ENCODE measurements at regions not wholly inside any gene's neighbourhood (a gene's known extent, or its start where the extent isn't known, plus 50 kb on each side); places are given as distances from the start of the nearest gene placed in this dataset.

GRCh38 chr2:234204480-234204879 lies 154.0 kb downstream of the SPP2 start:
- Histone ChIP-seq H3K4me3 (no peak overlapping the region), H3K27ac (no peak overlapping the region), H3K9ac (no peak overlapping the region), H3K36me3 (no peaks in the 10 kb centered on the region), H3K27me3 (no peaks in the 10 kb centered on the region), H3K4me1 (peaks cover 5 to 13% (median 11%) of the 10 kb centered on the region in 10 experiments; a peak in 12 of 20 replicates), H3K9me3 (replicated peaks in 1 of 11) (peaks cover 15 to 51% (median 34%) of the 10 kb centered on the region in 11 experiments; a peak in 20 of 22 replicates), H4K20me1 (no peaks in the 10 kb centered on the region), H3K4me2 (no peak overlapping the region)
- TF ChIP-seq Cebpa-rat (IDR thresholded peaks at IDR 0.05) = no peak

- H3K4me1 ChIP-seq = peaks cover 9 to 22% (median 14%) of the 10 kb centered on the region in 10 experiments; a peak in 15 of 20 replicates
- H3K9ac ChIP-seq = no peak overlapping the region
- no peak for TF ChIP-seq Cebpa-rat (IDR thresholded peaks at IDR 0.05)
- H3K27me3 ChIP-seq = no peaks in the 10 kb centered on the region
- H4K20me1 ChIP-seq = no peaks in the 10 kb centered on the region
- no peak overlapping the region for H3K4me3 ChIP-seq
- H3K27ac ChIP-seq = peak overlapping the region in 1 of 11 experiments; percentile 16; a peak in 1 of 22 replicates
- H3K36me3 ChIP-seq = no peaks in the 10 kb centered on the region
- H3K4me2 ChIP-seq = peak overlapping the region in 9 of 11 experiments; percentile 8 to 67 (median 23); a peak in 12 of 22 replicates
- peaks cover 13 to 50% (median 33%) of the 10 kb centered on the region in 11 experiments; a peak in 20 of 22 replicates for H3K9me3 ChIP-seq (replicated peaks in 1 of 11)
Measured at GRCh38 chr2:234203135-234203984, 152.9 kb downstream of the SPP2 start.

GRCh38 chr2:234202601-234203000 lies 152.1 kb downstream of the SPP2 start:
- no peak overlapping the region for H3K27ac ChIP-seq
- no peak for TF ChIP-seq Cebpa-rat (IDR thresholded peaks at IDR 0.05)
- H3K9me3 ChIP-seq (replicated peaks in 1 of 11) = peaks cover 10 to 51% (median 33%) of the 10 kb centered on the region in 11 experiments; a peak in 20 of 22 replicates
- peak overlapping the region in 4 of 11 experiments; percentile 22 to 67 (median 26); a peak in 3 of 22 replicates for H3K4me2 ChIP-seq
- H3K4me3 ChIP-seq = no peak overlapping the region
- H3K9ac ChIP-seq = no peak overlapping the region
- H3K36me3 ChIP-seq = no peaks in the 10 kb centered on the region
- H3K27me3 ChIP-seq = no peaks in the 10 kb centered on the region
- H3K4me1 ChIP-seq = peaks cover 9 to 30% (median 14%) of the 10 kb centered on the region in 10 experiments; a peak in 15 of 20 replicates
- no peaks in the 10 kb centered on the region for H4K20me1 ChIP-seq

- Histone ChIP-seq H4K20me1 (no peaks in the 10 kb centered on the region), H3K9ac (no peak overlapping the region), H3K4me1 (peaks cover 9 to 31% (median 14%) of the 10 kb centered on the region in 10 experiments; a peak in 15 of 20 replicates), H3K9me3 (replicated peaks in 1 of 11) (peaks cover 0 to 61% (median 42%) of the 10 kb centered on the region in 11 experiments; a peak in 19 of 22 replicates), H3K27me3 (no peaks in the 10 kb centered on the region), H3K4me2 (no peak overlapping the region), H3K27ac (no peak overlapping the region), H3K4me3 (no peak overlapping the region), H3K36me3 (peaks cover 0 to 2% (median 0%) of the 10 kb centered on the region in 11 experiments; a peak in 1 of 22 replicates)
- no peak for TF ChIP-seq Cebpa-rat (IDR thresholded peaks at IDR 0.05)
Measured at GRCh38 chr2:234199996-234200395, 149.5 kb downstream of the SPP2 start.

GRCh38 chr2:234198976-234199375 lies 148.5 kb downstream of the SPP2 start:
- Histone ChIP-seq H3K27me3 (no peaks in the 10 kb centered on the region), H3K9me3 (replicated peaks in 1 of 11) (peaks cover 0 to 71% (median 52%) of the 10 kb centered on the region in 11 experiments; a peak in 19 of 22 replicates), H3K27ac (no peak overlapping the region), H3K9ac (no peak overlapping the region), H3K4me3 (no peak overlapping the region), H3K36me3 (peaks cover 0 to 7% (median 0%) of the 10 kb centered on the region in 11 experiments; a peak in 1 of 22 replicates), H3K4me1 (peaks cover 9 to 31% (median 14%) of the 10 kb centered on the region in 10 experiments; a peak in 15 of 20 replicates), H3K4me2 (peak overlapping the region in 6 of 11 experiments; percentile 8 to 47 (median 32); a peak in 8 of 22 replicates), H4K20me1 (no peaks in the 10 kb centered on the region)
- TF ChIP-seq Cebpa-rat (IDR thresholded peaks at IDR 0.05) = no peak

- Histone ChIP-seq H3K4me2 (no peak overlapping the region), H4K20me1 (no peaks in the 10 kb centered on the region), H3K4me1 (peaks cover 13 to 31% (median 17%) of the 10 kb centered on the region in 10 experiments), H3K4me3 (no peak overlapping the region), H3K27ac (no peak overlapping the region), H3K9me3 (replicated peaks in 1 of 11) (peaks cover 0 to 61% (median 49%) of the 10 kb centered on the region in 11 experiments; a peak in 19 of 22 replicates), H3K27me3 (no peaks in the 10 kb centered on the region), H3K9ac (no peak overlapping the region), H3K36me3 (peaks cover 0 to 8% (median 0%) of the 10 kb centered on the region in 11 experiments; a peak in 1 of 22 replicates)
- no peak for TF ChIP-seq Cebpa-rat (IDR thresholded peaks at IDR 0.05)
Measured at GRCh38 chr2:234195516-234195915, 145.0 kb downstream of the SPP2 start.

- Histone ChIP-seq H3K9me3 (replicated peaks in 1 of 11) (peaks cover 0 to 55% (median 48%) of the 10 kb centered on the region in 11 experiments; a peak in 19 of 22 replicates), H3K27me3 (no peaks in the 10 kb centered on the region), H3K4me2 (no peak overlapping the region), H3K4me3 (peak overlapping the region in 1 of 10 experiments; percentile 17; a peak in 2 of 20 replicates), H4K20me1 (no peaks in the 10 kb centered on the region), H3K4me1 (peaks cover 28 to 44% (median 30%) of the 10 kb centered on the region in 10 experiments), H3K9ac (no peak overlapping the region), H3K27ac (no peak overlapping the region), H3K36me3 (peaks cover 0 to 8% (median 0%) of the 10 kb centered on the region in 11 experiments; a peak in 1 of 22 replicates)
- TF ChIP-seq Cebpa-rat (IDR thresholded peaks at IDR 0.05) = no peak
Measured at GRCh38 chr2:234193977-234194563, 143.6 kb downstream of the SPP2 start.

GRCh38 chr2:234191819-234192407 lies 141.4 kb downstream of the SPP2 start:
- H4K20me1 ChIP-seq = no peaks in the 10 kb centered on the region
- peaks cover 4 to 42% (median 38%) of the 10 kb centered on the region in 11 experiments; a peak in 21 of 22 replicates for H3K9me3 ChIP-seq (replicated peaks in 1 of 11)
- peak overlapping the region in 10 of 11 experiments; percentile 3 to 79 (median 61); a peak in 18 of 22 replicates for H3K9ac ChIP-seq
- no peaks in the 10 kb centered on the region for H3K27me3 ChIP-seq
- H3K4me3 ChIP-seq = peak overlapping the region in 8 of 10 experiments; percentile 6 to 64 (median 48); a peak in 15 of 20 replicates
- peaks cover 0 to 12% (median 0%) of the 10 kb centered on the region in 11 experiments; a peak in 5 of 22 replicates for H3K36me3 ChIP-seq
- peaks cover 37 to 52% (median 40%) of the 10 kb centered on the region in 10 experiments for H3K4me1 ChIP-seq
- peak overlapping the region in 9 of 11 experiments; percentile 19 to 84 (median 71); a peak in 17 of 22 replicates for H3K27ac ChIP-seq
- no peak for TF ChIP-seq Cebpa-rat (IDR thresholded peaks at IDR 0.05)
- H3K4me2 ChIP-seq = peak overlapping the region; percentile 58 to 97 (median 76)
